Colonic mucosa (tissue), 4 donors: ENCODE measurements at regions not wholly inside any gene's neighbourhood (a gene's known extent, or its start where the extent isn't known, plus 50 kb on each side); places are given as distances from the start of the nearest gene placed in this dataset.

Source experiments
- DNase-seq: peaks from one replicate; pipeline ENCODE4 v3.0.0-alpha.2; 2020
- H3K27ac ChIP-seq: fragments of 200-600 bp; one replicate; pipeline ENCODE4 v1.8.0; 2021
- H3K27me3 ChIP-seq: fragments of 200-600 bp; one replicate; pipeline ENCODE4 v1.8.0; 2021
- H3K36me3 ChIP-seq: fragments of 200-600 bp; one replicate; pipeline ENCODE4 v1.8.0; 2021
- H3K4me1 ChIP-seq: fragments of 200-600 bp; one replicate; pipeline ENCODE4 v1.8.0; 2021; ENCODE audit warnings: mild to moderate bottlenecking
- H3K4me3 ChIP-seq: fragments of 200-600 bp; one replicate; pipeline ENCODE4 v1.8.0; 2021
- H3K9ac ChIP-seq, 2 donors: one replicate each; pipeline ENCODE4 v1.7.0; 2013; ENCODE audit warnings: control low read depth in 2 of 2, low read depth in 2 of 2, low read length in 2 of 2
- H3K9me3 ChIP-seq: fragments of 200-600 bp; one replicate; pipeline ENCODE4 v1.8.0; 2021
- intact Hi-C: fragments of 100-400 bp; cut with DNase I; formaldehyde crosslinking; loops from one replicate; pipeline ENCODE4 v1.14.1; 2022
- TF ChIP-seq, protein P1 (sequence below): fragments of 200-600 bp; IDR thresholded peaks from one replicate; pipeline ENCODE4 v1.8.0; 2022; ENCODE audit warnings: antibody characterized with exemption, mild to moderate bottlenecking
- donor health status: healthy.
- donor health status: DM: no; HTN: no; CAD: no.
- donor health status: DM: no; HTN: no; CAD: no.

DNA sequence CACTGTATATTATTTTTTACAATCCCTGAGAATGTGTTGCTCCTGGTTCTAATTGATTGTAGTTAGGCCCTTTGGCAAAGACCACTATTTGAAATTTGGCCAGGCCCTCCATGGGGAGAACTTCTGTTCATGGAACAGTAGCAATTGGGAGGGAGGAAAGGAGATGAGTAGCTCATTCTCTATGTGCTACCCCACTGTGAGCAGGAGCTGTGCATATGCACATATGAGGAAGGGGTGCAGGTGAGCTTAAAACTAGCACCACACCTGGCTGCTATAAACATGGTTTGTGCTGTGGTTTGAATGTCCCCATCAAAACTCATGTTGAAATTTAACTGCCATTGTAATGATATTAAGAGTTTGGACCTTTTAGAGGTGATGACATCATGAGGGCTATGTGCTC is 1483.2 kb downstream of the PCDH7 start:
- intact Hi-C loops = no loop called here
- Histone ChIP-seq H3K9ac (no peak overlapping the region), H3K27me3 (no peaks in the 10 kb centered on the region), H3K9me3 (no peaks in the 10 kb centered on the region), H3K36me3 (no peaks in the 10 kb centered on the region), H3K27ac (no peak overlapping the region), H3K4me3 (no peak overlapping the region), H3K4me1 (no peaks in the 10 kb centered on the region)
- DNase-seq = no peak
- TF ChIP-seq, protein P1, sequence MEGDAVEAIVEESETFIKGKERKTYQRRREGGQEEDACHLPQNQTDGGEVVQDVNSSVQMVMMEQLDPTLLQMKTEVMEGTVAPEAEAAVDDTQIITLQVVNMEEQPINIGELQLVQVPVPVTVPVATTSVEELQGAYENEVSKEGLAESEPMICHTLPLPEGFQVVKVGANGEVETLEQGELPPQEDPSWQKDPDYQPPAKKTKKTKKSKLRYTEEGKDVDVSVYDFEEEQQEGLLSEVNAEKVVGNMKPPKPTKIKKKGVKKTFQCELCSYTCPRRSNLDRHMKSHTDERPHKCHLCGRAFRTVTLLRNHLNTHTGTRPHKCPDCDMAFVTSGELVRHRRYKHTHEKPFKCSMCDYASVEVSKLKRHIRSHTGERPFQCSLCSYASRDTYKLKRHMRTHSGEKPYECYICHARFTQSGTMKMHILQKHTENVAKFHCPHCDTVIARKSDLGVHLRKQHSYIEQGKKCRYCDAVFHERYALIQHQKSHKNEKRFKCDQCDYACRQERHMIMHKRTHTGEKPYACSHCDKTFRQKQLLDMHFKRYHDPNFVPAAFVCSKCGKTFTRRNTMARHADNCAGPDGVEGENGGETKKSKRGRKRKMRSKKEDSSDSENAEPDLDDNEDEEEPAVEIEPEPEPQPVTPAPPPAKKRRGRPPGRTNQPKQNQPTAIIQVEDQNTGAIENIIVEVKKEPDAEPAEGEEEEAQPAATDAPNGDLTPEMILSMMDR = no peak

DNA sequence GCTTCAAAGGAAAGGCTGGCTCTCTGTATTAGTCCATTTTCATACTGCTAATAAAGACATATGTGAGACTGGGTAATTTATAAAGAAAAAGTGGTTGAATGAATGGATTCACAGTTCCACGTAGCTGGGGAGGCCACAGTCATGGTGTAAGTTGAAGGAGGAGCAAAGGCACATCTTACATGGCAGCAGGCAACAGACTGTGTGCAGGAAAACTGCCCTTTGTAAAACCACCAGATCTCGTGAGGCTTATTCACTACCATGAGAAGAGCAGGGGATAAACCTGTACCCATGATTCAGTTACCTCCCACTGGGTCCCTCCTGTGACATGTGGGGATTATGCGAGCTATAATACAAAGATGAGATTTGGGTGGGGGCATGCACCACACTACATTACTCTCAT is 1486.6 kb downstream of the PCDH7 start:
- intact Hi-C loops = no loop called here
- H3K4me1 ChIP-seq = no peaks in the 10 kb centered on the region
- no peak overlapping the region for H3K27ac ChIP-seq
- H3K9me3 ChIP-seq = no peaks in the 10 kb centered on the region
- H3K9ac ChIP-seq = no peak overlapping the region
- H3K36me3 ChIP-seq = no peaks in the 10 kb centered on the region
- TF ChIP-seq, protein P1 = no peak
- DNase-seq = no peak
- H3K4me3 ChIP-seq = no peak overlapping the region
- H3K27me3 ChIP-seq = no peaks in the 10 kb centered on the region

DNA sequence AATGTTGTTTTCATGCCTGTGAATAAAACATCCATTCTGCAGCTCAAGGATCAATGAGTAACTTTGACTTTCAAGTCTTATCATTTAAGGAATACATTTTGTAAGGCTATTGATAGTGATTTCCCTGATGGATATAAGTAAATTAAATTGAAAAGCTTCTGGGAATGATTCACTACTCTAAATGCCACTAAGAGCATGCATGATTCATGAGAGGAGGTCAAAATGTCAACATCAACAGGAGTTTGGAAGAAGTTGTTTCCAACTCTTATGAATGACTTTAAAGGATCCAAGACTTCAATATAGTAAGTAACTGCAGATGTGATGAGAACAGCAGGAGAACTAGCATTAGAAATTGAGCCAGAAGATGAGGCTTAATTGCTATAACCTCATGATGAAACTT is 1487.3 kb downstream of the PCDH7 start:
- Histone ChIP-seq H3K9me3 (no peaks in the 10 kb centered on the region), H3K9ac (no peak overlapping the region), H3K27ac (no peak overlapping the region), H3K4me1 (no peaks in the 10 kb centered on the region), H3K4me3 (no peak overlapping the region), H3K36me3 (no peaks in the 10 kb centered on the region), H3K27me3 (no peaks in the 10 kb centered on the region)
- DNase-seq = no peak
- TF ChIP-seq, protein P1 = no peak
- intact Hi-C loops = no loop called here

DNA sequence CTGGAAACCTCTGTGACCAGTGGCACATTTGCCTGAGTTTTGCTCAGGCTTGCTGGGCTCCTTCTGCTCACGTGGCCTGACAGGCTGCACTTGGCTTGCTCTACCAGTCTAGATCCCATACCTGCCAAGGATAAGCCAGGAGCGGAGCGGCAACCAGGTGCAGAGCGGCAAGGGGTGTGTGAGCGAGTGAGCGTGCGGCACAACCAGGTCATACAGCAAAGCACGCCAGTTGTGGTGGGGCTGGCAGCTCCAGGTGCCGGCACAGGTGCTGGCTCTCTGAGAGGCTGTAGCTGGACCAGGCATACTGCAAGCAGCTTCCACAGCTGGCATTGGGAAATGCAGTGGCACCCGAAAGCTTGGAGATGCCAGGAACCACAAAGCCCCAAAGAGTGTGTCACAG is 1495.1 kb downstream of the PCDH7 start:
- intact Hi-C loops = no loop called here
- Histone ChIP-seq H3K27me3 (no peaks in the 10 kb centered on the region), H3K36me3 (no peaks in the 10 kb centered on the region), H3K9ac (no peak overlapping the region), H3K27ac (no peak overlapping the region), H3K4me3 (no peak overlapping the region), H3K9me3 (no peaks in the 10 kb centered on the region), H3K4me1 (no peaks in the 10 kb centered on the region)
- no peak for DNase-seq
- TF ChIP-seq, protein P1 = no peak

DNA sequence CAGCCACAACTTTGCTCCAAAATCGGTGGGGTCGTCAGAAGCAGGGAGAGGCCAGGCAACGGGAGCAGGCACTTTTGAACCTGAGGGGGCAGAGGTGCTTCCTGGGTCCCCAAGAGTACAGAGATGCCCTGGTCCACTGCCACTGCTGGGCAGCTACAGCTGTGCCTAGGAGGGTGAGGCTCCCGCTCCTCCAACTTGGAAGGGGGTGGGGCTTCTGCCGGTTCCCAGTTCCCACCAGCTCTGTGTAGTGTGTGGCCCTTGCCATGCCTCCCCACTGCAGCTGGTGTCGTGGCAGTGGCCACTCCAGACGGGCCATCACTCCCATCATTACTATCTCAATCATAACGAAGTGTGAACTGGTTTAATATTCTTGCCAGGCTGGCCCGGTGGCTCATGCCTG is 1496.3 kb downstream of the PCDH7 start:
- no peak overlapping the region for H3K27ac ChIP-seq
- intact Hi-C loops = no loop called here
- H3K9me3 ChIP-seq = no peaks in the 10 kb centered on the region
- no peak overlapping the region for H3K9ac ChIP-seq
- no peaks in the 10 kb centered on the region for H3K36me3 ChIP-seq
- no peak for DNase-seq
- H3K4me3 ChIP-seq = no peak overlapping the region
- H3K4me1 ChIP-seq = no peaks in the 10 kb centered on the region
- no peaks in the 10 kb centered on the region for H3K27me3 ChIP-seq
- TF ChIP-seq, protein P1 = no peak
